ENCODE measurements at regions not wholly inside any gene's neighbourhood (a gene's known extent, or its start where the extent isn't known, plus 50 kb on each side); places are given as distances from the start of the nearest gene placed in this dataset.

GRCh38 chr1:99122039-99122438, 117.4 kb upstream of the PLPPR5 start:
- H3K4me1 Mint-ChIP-seq = no peaks in the 10 kb centered on the region
- no peak for ATAC-seq
- POLR2A ChIA-PET = no interaction called here
- no peak for DNase-seq
- H3K27ac Mint-ChIP-seq = no peak overlapping the region
- H3K4me3 Mint-ChIP-seq = no peak overlapping the region
- peaks cover 0 to 3% (median 0%) of the 10 kb centered on the region in 5 donors for H3K27me3 Mint-ChIP-seq
- peaks cover 0 to 4% (median 0%) of the 10 kb centered on the region in 3 donors for H3K36me3 Mint-ChIP-seq
- H3K9me3 Mint-ChIP-seq = peaks cover 0 to 4% (median 0%) of the 10 kb centered on the region in 9 donors

GRCh38 chr1:99123936-99124335, 119.3 kb upstream of the PLPPR5 start:
- Mint-ChIP-seq H3K27me3 (peaks cover 0 to 8% (median 2%) of the 10 kb centered on the region in 5 donors), H3K4me3 (no peak overlapping the region), H3K36me3 (peaks cover 0 to 12% (median 0%) of the 10 kb centered on the region in 3 donors), H3K4me1 (no peaks in the 10 kb centered on the region), H3K27ac (no peak overlapping the region), H3K9me3 (peaks cover 0 to 16% (median 2%) of the 10 kb centered on the region in 9 donors)
- DNase-seq = no peak
- no peak for ATAC-seq
- POLR2A ChIA-PET = no interaction called here

DNA sequence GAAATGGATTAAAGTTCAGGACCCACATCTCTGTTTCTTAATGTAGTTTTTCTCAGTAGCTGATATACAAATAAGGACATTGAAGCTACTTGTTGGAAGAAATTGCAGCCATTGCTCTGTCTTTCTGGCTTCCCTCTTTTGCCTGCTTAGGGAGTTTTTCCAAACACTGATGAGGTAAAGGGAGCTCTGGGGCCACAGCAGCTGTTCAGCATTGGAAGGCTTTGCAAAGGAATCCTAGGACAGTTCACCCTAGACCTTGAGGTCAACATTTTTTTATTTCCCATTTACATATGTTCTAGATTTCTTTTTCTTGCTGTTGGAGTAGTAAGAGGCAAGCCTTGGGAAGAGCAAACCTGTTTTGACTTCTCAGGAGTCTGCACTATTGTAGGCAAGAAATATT, 126.9 kb upstream of the PLPPR5 start:
- Mint-ChIP-seq H3K4me3 (no peak overlapping the region), H3K9me3 (peaks cover 0 to 16% (median 2%) of the 10 kb centered on the region in 9 donors), H3K36me3 (peaks cover 0 to 23% (median 0%) of the 10 kb centered on the region in 3 donors), H3K27ac (no peak overlapping the region), H3K4me1 (no peaks in the 10 kb centered on the region), H3K27me3 (peaks cover 2 to 24% (median 7%) of the 10 kb centered on the region in 5 donors)
- ATAC-seq (no peak), DNase-seq (no peak)
- POLR2A ChIA-PET = no interaction called here

- ATAC-seq (no peak), DNase-seq (no peak)
- no peaks in the 10 kb centered on the region for H3K4me1 Mint-ChIP-seq
- H3K27ac Mint-ChIP-seq = peak overlapping the region in 1 of 10 donors; percentile 48
- H3K36me3 Mint-ChIP-seq = peaks cover 0 to 14% (median 0%) of the 10 kb centered on the region in 3 donors
- H3K9me3 Mint-ChIP-seq = peaks cover 0 to 8% (median 0%) of the 10 kb centered on the region in 9 donors
- POLR2A ChIA-PET = no interaction called here
- no peak overlapping the region for H3K4me3 Mint-ChIP-seq
- H3K27me3 Mint-ChIP-seq = peaks cover 0 to 16% (median 7%) of the 10 kb centered on the region in 5 donors
These were observed 129.3 kb upstream of the PLPPR5 start for GRCh38 chr1:99133756-99134500.

GRCh38 chr1:99137554-99138206, 126.6 kb upstream of the PLPPR4 start:
- peaks cover 0 to 8% (median 0%) of the 10 kb centered on the region in 9 donors for H3K9me3 Mint-ChIP-seq
- no peak overlapping the region for H3K4me3 Mint-ChIP-seq
- H3K4me1 Mint-ChIP-seq = no peaks in the 10 kb centered on the region
- peaks cover 0 to 2% (median 0%) of the 10 kb centered on the region in 5 donors for H3K27me3 Mint-ChIP-seq
- DNase-seq = no peak
- H3K27ac Mint-ChIP-seq = no peak overlapping the region
- H3K36me3 Mint-ChIP-seq = no peaks in the 10 kb centered on the region
- POLR2A ChIA-PET = no interaction called here
- ATAC-seq = no peak

DNA sequence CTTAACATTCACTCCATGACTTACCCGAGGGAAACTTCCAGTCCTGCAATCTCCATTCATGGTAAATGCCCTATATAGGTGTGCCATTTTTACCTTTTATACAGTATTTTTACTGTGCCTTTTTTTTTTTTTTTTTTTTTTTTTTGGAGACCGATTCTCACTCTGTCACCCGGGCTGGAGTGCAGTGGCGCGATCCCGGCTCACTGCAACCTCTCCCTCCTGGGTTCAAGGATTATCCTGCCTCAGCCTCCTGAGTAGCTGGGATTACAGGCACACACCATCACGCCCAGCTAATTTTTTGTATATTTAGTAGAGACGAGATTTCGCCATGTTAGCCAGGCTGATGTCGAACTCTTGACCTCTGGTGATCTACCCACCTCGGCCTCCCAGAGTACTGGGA, 124.4 kb upstream of the PLPPR4 start:
- Mint-ChIP-seq H3K36me3 (no peaks in the 10 kb centered on the region), H3K4me3 (no peak overlapping the region), H3K27ac (no peak overlapping the region), H3K27me3 (no peaks in the 10 kb centered on the region), H3K9me3 (peaks cover 0 to 8% (median 0%) of the 10 kb centered on the region in 9 donors), H3K4me1 (peaks cover 0 to 2% (median 0%) of the 10 kb centered on the region in 4 donors)
- POLR2A ChIA-PET = no interaction called here
- ATAC-seq (no peak), DNase-seq (no peak)

DNA sequence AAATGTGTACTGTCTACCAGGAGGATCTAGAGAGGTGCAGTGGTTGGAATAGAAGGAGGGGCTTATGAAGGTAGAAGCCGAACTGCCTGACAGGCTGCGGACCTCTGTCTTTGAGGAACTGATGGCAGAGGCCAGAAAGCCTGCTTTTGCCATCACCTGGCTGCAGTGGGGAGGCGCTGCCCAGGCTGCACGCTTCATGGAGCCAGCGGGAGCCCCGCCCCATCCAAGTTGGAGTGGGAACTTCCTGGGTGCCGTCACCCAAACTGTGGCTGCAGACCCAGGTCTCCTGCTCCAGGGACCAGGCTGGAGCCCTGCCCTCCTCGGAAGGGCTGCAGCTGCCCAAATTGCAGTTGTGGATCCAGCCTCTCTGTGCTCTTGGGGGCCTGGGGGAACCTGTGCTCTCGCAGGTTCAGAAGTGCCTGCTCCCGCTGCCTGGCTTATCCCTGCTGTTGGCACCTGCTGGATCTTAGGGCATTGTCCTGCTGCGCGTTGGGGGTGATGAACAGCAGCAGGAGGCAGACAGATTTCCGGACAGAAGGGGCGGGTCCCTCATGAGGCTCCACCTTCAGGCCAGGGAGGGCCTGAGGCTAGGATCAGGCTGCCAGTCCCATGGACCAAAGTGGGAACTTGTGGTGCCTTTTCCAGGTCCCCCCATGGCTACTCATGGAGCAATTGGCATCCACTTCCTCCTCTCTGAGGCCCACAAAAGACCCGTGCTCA, 118.0 kb upstream of the PLPPR4 start:
- ATAC-seq (no peak), DNase-seq (no peak)
- Mint-ChIP-seq H3K27me3 (peaks cover 0 to 5% (median 0%) of the 10 kb centered on the region in 5 donors), H3K9me3 (no peaks in the 10 kb centered on the region), H3K4me3 (no peak overlapping the region), H3K27ac (no peak overlapping the region), H3K4me1 (peaks cover 0 to 2% (median 0%) of the 10 kb centered on the region in 4 donors), H3K36me3 (no peaks in the 10 kb centered on the region)
- POLR2A ChIA-PET = no interaction called here

DNA sequence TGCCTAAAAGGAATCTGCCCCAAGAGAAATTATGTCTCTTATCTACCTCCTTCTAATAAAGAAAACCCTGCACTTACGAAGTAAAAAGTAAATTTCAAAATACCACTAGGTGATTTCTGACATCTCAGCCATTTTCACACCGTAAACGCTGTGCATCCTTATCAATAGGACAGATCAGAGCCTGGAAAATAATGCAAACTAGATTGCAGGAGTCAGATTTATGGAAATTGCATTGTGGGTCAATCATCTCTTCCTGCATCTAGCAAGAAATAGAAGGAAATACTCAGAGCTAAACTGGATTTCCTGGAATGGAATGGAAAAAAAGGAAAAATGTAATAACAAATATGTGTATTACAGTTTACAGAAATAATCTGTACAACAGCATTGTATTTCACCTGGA, 114.3 kb upstream of the PLPPR4 start:
- ATAC-seq = no peak
- Mint-ChIP-seq H3K27ac (no peak overlapping the region), H3K9me3 (no peaks in the 10 kb centered on the region), H3K36me3 (no peaks in the 10 kb centered on the region), H3K4me1 (no peaks in the 10 kb centered on the region), H3K4me3 (no peak overlapping the region), H3K27me3 (peaks cover 0 to 5% (median 0%) of the 10 kb centered on the region in 5 donors)
- DNase-seq = no peak
- POLR2A ChIA-PET = no interaction called here

DNA sequence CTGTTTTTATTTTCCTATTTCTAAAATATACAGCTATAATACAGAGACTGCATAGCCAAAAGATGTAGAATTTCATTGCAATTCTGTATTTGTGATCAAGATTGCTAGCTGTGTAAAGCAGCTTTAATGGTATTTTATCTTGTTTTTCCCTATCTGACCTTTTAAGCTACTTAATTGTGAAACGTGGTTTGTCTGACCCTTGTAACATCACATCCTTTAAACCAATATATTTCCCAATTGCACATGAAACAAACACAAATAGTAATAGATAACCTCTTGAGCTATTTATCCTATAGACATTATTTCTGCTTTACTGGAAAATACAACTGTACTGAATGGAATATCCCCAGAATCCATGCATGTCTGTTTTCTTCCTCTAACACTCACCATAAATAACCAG, 112.2 kb upstream of the PLPPR4 start:
- Mint-ChIP-seq H3K27me3 (peaks cover 0 to 4% (median 0%) of the 10 kb centered on the region in 5 donors), H3K27ac (no peak overlapping the region), H3K36me3 (no peaks in the 10 kb centered on the region), H3K4me3 (no peak overlapping the region), H3K9me3 (no peaks in the 10 kb centered on the region), H3K4me1 (no peaks in the 10 kb centered on the region)
- no peak for DNase-seq
- POLR2A ChIA-PET = no interaction called here
- ATAC-seq = no peak

GRCh38 chr1:99163671-99164070, 100.6 kb upstream of the PLPPR4 start:
- Mint-ChIP-seq H3K4me3 (no peak overlapping the region), H3K4me1 (no peaks in the 10 kb centered on the region), H3K9me3 (peaks cover 0 to 19% (median 4%) of the 10 kb centered on the region in 9 donors), H3K27me3 (peaks cover 2 to 35% (median 16%) of the 10 kb centered on the region in 5 donors), H3K27ac (no peak overlapping the region), H3K36me3 (peaks cover 0 to 14% (median 0%) of the 10 kb centered on the region in 3 donors)
- ATAC-seq = no peak
- DNase-seq = no peak
- POLR2A ChIA-PET = no interaction called here

DNA sequence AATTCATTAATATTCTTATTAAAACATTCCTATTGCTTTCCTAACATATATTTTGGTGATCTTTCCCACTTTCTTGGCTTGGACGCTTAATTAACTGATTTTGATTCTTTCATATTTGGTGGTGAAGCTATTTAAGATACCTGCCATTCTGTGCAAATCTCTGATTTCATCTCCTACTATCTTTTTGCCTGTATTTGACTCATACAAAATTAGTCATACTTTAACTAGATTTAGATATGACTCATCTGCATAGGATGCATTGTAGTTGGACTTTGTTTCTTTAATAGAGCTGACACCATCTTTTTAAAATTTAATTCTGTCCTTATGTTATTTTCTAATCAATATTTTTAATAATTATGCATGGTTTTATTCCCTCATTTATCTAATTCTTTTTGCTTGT, 93.8 kb upstream of the PLPPR4 start:
- H3K4me3 Mint-ChIP-seq = no peak overlapping the region

GRCh38 chr1:99171184-99171813, 93.0 kb upstream of the PLPPR4 start:
- POLR2A ChIA-PET = no interaction called here

More for the DNA sequence above, 93.8 kb upstream of the PLPPR4 start:
- ATAC-seq (no peak), DNase-seq (no peak)
- POLR2A ChIA-PET = no interaction called here
- no peaks in the 10 kb centered on the region for H3K9me3 Mint-ChIP-seq
- no peak overlapping the region for H3K27ac Mint-ChIP-seq
- no peaks in the 10 kb centered on the region for H3K4me1 Mint-ChIP-seq
- peaks cover 4 to 15% (median 11%) of the 10 kb centered on the region in 5 donors for H3K27me3 Mint-ChIP-seq
- H3K36me3 Mint-ChIP-seq = no peaks in the 10 kb centered on the region

More at GRCh38 chr1:99171184-99171813, 93.0 kb upstream of the PLPPR4 start:
- DNase-seq (no peak), ATAC-seq (no peak)
- Mint-ChIP-seq H3K4me3 (no peak overlapping the region), H3K27me3 (peaks cover 4 to 15% (median 11%) of the 10 kb centered on the region in 5 donors), H3K36me3 (no peaks in the 10 kb centered on the region), H3K9me3 (no peaks in the 10 kb centered on the region), H3K4me1 (no peaks in the 10 kb centered on the region), H3K27ac (peak overlapping the region in 1 of 10 donors; percentile 2)
